Small intestine (tissue), 7 donors: ENCODE measurements at regions not wholly inside any gene's neighbourhood (a gene's known extent, or its start where the extent isn't known, plus 50 kb on each side); places are given as distances from the start of the nearest gene placed in this dataset.
"Not testable (repeated sequence)": the region's sequence is repeated elsewhere in the genome, so short reads cannot be mapped to it uniquely, and the experiment has no call there.

Source experiments
- DNase-seq, 2 donors: peaks; one replicate each; pipeline versions ENCODE4 v3.0.0 to v3.0.0-alpha.2; 2013
- FAIRE-seq: peaks from 2 replicates; lab custom pipeline; 2012; peaks lifted over from hg19 to GRCh38; lab: Jason Lieb, UNC
- H3K27ac ChIP-seq, 3 donors: one replicate each; pipeline ENCODE4 v1.5.1; 2013; ENCODE audit warnings: low read length in 2 of 3, mild to moderate bottlenecking in 2 of 3, control low read depth in 1 of 3, inconsistent platforms in 1 of 3, low read depth in 1 of 3, moderate library complexity in 1 of 3
- H3K27me3 ChIP-seq, 3 donors: one replicate each; pipeline ENCODE4 v1.6.1; 2013; ENCODE audit warnings: low read length in 3 of 3, inconsistent platforms in 1 of 3; ENCODE audit not compliant: control insufficient read depth in 3 of 3, insufficient read depth in 3 of 3
- H3K36me3 ChIP-seq, 3 donors: one replicate each; pipeline ENCODE4 v1.6.1; 2013; ENCODE audit warnings: low read length in 3 of 3, inconsistent platforms in 1 of 3, low read depth in 1 of 3, mild to moderate bottlenecking in 1 of 3, moderate library complexity in 1 of 3; ENCODE audit not compliant: control insufficient read depth in 3 of 3, insufficient read depth in 2 of 3
- H3K4me1 ChIP-seq, 3 donors: one replicate each; pipeline ENCODE4 v1.6.1; 2013; ENCODE audit warnings: low read length in 2 of 3, inconsistent platforms in 1 of 3, low read depth in 1 of 3, mild to moderate bottlenecking in 1 of 3, moderate library complexity in 1 of 3; ENCODE audit not compliant: control insufficient read depth in 3 of 3, insufficient read depth in 2 of 3
- H3K4me3 ChIP-seq, 3 donors: one replicate each; pipeline ENCODE4 v1.5.1; 2013; ENCODE audit warnings: low read length in 3 of 3, control low read depth in 1 of 3, inconsistent platforms in 1 of 3, low read depth in 1 of 3, mild to moderate bottlenecking in 1 of 3, moderate library complexity in 1 of 3
- H3K9me3 ChIP-seq, 2 donors: one replicate each; pipeline ENCODE4 v1.6.1; 2013; ENCODE audit warnings: low read depth in 1 of 2, low read length in 1 of 2; ENCODE audit not compliant: control insufficient read depth in 2 of 2, insufficient read depth in 1 of 2
- WGBS, 3 donors: extraction: QIAGEN DNeasy Blood & Tissue Kit; methylation state at CpG; one replicate each; pipeline ENCODE4 v1.1.7; 2013; 5-methylcytosine and 5-hydroxymethylcytosine counted together
- donor health status: healthy with polysubstance abuse.
- donor health status: control.
- donor health status: control.
- donor health status: Bipolar disorder and iron deficiency.
- donor health status: healthy.

GRCh38 chr7:94182721-94183120 is 178.6 kb upstream of the BET1 start:
- H3K4me1 ChIP-seq, result no peaks in the 10 kb centered on the region
- no peak overlapping the region for H3K4me3 ChIP-seq
- DNase-seq (no peak), FAIRE-seq (no peak)
- H3K27ac ChIP-seq, result peak overlapping the region in 1 of 3 donors; percentile 50
- H3K27me3 ChIP-seq, result no peaks in the 10 kb centered on the region
- no peaks in the 10 kb centered on the region for H3K9me3 ChIP-seq
- no peaks in the 10 kb centered on the region for H3K36me3 ChIP-seq
- 81 to 83% (median 82%) methylated on average over 3 of the region's 3 CpGs for WGBS, 3 donors

- H3K4me3 ChIP-seq, result no peak overlapping the region
- no peaks in the 10 kb centered on the region for H3K27me3 ChIP-seq
- DNase-seq (peak in 1 of 2 donors; percentile 61), FAIRE-seq (no peak)
- no peaks in the 10 kb centered on the region for H3K36me3 ChIP-seq
- H3K27ac ChIP-seq, result peak overlapping the region in 2 of 3 donors; percentile 50 to 90
- WGBS, 3 donors, result 31 to 48% (median 42%) methylated on average over 2 of the region's 2 CpGs
- no peaks in the 10 kb centered on the region for H3K4me1 ChIP-seq
- no peaks in the 10 kb centered on the region for H3K9me3 ChIP-seq
Observed at GRCh38 chr7:94183289-94183749, 179.2 kb upstream of the BET1 start.

- no peak overlapping the region for H3K27ac ChIP-seq
Observed at GRCh38 chr7:94183891-94184290, 179.7 kb upstream of the BET1 start.

DNA sequence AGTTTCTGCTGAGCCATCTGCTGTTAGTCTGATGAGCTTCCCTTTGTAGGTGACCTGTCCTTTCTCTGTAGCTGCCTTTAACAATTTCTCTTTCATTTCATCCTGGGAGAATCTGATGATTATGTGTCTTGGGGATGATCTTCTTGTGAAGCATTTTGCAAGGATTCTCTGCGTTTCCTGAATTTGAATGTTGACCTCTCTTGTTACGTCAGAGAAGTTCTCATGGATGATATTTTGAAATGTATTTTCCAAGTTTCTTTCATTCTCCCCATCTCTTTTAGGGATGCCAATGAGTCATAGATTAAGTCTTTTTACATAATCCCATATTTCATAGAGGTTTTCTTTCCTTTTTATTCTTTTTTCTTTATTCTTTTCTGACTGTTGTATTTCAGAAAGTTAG is 184.2 kb upstream of the BET1 start:
- Histone ChIP-seq H3K4me1 (no peaks in the 10 kb centered on the region), H3K36me3 (no peaks in the 10 kb centered on the region), H3K9me3 (no peaks in the 10 kb centered on the region), H3K27ac (no peak overlapping the region), H3K27me3 (no peaks in the 10 kb centered on the region), H3K4me3 (no peak overlapping the region)
- no peak for DNase-seq
- FAIRE-seq, result no peak
- 86 to 95% (median 91%) methylated on average over 2 of the region's 2 CpGs for WGBS, 3 donors

More at GRCh38 chr7:94183891-94184290, 179.7 kb upstream of the BET1 start:
- no peaks in the 10 kb centered on the region for H3K27me3 ChIP-seq
- no peaks in the 10 kb centered on the region for H3K4me1 ChIP-seq
- FAIRE-seq (no peak), DNase-seq (no peak)
- 33 to 58% (median 47%) methylated on average over 3 of the region's 3 CpGs for WGBS, 3 donors
- H3K36me3 ChIP-seq, result no peaks in the 10 kb centered on the region
- no peaks in the 10 kb centered on the region for H3K9me3 ChIP-seq
- H3K4me3 ChIP-seq, result no peak overlapping the region

DNA sequence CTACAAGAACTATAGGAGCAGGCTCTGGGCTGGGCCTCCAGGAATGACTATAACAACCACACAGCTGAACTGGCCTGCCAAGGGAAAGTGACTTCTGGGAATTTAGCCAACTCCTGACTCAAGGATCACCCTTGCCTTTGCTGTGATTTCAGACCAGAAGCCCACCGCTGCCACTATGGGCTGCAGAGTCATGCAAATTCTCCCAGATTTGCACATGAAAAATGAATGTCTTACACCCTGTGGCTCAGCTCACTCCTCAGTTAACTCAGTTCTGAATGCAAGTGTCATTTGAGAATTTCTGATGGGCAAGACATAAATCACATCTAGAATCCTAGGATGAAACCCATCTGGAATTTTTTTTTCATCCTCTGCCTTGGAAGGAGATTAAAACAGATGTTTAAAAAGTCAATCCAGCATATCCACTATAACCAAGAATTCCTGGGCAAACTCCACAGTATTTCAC is 186.5 kb upstream of the BET1 start:
- Histone ChIP-seq H3K4me1 (no peaks in the 10 kb centered on the region), H3K27ac (no peak overlapping the region), H3K9me3 (no peaks in the 10 kb centered on the region), H3K27me3 (no peaks in the 10 kb centered on the region), H3K36me3 (no peaks in the 10 kb centered on the region), H3K4me3 (no peak overlapping the region)
- DNase-seq (no peak), FAIRE-seq (no peak)
- WGBS, 3 donors, result 0% methylated on average over 1 of the region's 1 CpG

GRCh38 chr7:94194426-94194825 is 190.3 kb upstream of the BET1 start:
- H3K4me3 ChIP-seq, H3K36me3 ChIP-seq, DNase-seq, H3K4me1 ChIP-seq, H3K27me3 ChIP-seq, FAIRE-seq, H3K27ac ChIP-seq, H3K9me3 ChIP-seq: not testable (repeated sequence)
- WGBS, 3 donors, result 81 to 91% (median 89%) methylated on average over 3 of the region's 3 CpGs

- no peak for FAIRE-seq
- 48 to 77% (median 61%) methylated on average over 2 of the region's 2 CpGs for WGBS, 3 donors
- Histone ChIP-seq H3K27ac (no peak overlapping the region), H3K4me1 (no peaks in the 10 kb centered on the region), H3K36me3 (no peaks in the 10 kb centered on the region), H3K9me3 (no peaks in the 10 kb centered on the region), H3K27me3 (no peaks in the 10 kb centered on the region), H3K4me3 (no peak overlapping the region)
- DNase-seq, result no peak
Observed at GRCh38 chr7:94195201-94195600, 191.0 kb upstream of the BET1 start.

DNA sequence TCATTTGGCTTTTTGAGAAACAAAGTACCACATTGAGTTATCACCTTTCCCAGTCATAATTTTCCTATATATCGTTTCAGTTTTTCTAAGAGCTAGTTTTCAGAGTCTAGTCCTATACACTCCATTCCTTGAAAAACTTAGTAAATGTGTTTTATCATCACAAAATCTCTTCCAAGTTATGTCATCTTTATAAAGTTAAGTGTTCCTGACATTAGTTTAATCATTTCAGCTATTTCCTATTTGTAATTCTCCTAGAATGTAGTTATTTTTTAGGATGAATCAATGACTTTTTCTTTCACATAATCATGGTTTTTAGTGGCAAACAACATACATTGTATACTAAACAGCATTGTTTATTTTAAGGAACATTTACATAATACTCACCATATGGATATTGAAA is 191.7 kb upstream of the BET1 start:
- no peaks in the 10 kb centered on the region for H3K9me3 ChIP-seq

GRCh38 chr7:94205529-94205928 is 189.2 kb upstream of the COL1A2 start:
- FAIRE-seq (no peak), DNase-seq (no peak)
- H3K4me3 ChIP-seq, result no peak overlapping the region
- no peak overlapping the region for H3K27ac ChIP-seq
- no peaks in the 10 kb centered on the region for H3K4me1 ChIP-seq
- no peaks in the 10 kb centered on the region for H3K36me3 ChIP-seq
- WGBS, 3 donors, result 62 to 70% (median 67%) methylated on average over 2 of the region's 2 CpGs
- no peaks in the 10 kb centered on the region for H3K9me3 ChIP-seq
- H3K27me3 ChIP-seq, result no peaks in the 10 kb centered on the region

More for the DNA sequence above, 191.7 kb upstream of the BET1 start:
- Histone ChIP-seq H3K27me3 (no peaks in the 10 kb centered on the region), H3K27ac (no peak overlapping the region), H3K4me1 (no peaks in the 10 kb centered on the region), H3K36me3 (no peaks in the 10 kb centered on the region), H3K4me3 (no peak overlapping the region)
- FAIRE-seq (peak; percentile 33), DNase-seq (no peak)
- WGBS, 3 donors, result 74 to 89% (median 80%) methylated on average over 1 of the region's 1 CpG
